Smooth muscle cell (in vitro differentiated cells): ENCODE measurements at regions not wholly inside any gene's neighbourhood (a gene's known extent, or its start where the extent isn't known, plus 50 kb on each side); places are given as distances from the start of the nearest gene placed in this dataset.

Experiments used
- DNase-seq: peaks from one replicate; lab custom pipeline; 2025; ENCODE audit not compliant: unreplicated experiment; lab: John Stamatoyannopoulos, UW
- H2AFZ ChIP-seq: fragments of 200-600 bp; sonication (generic); 2 replicates; pipeline ENCODE4 v1.6.0; 2016; ENCODE audit warnings: antibody characterized with exemption, low read depth, mild to moderate bottlenecking
- H3F3A ChIP-seq: fragments of 200-600 bp; sonication (generic); 2 replicates; pipeline ENCODE4 v1.6.0; 2017; ENCODE audit warnings: antibody characterized with exemption, low read depth
- H3K27ac ChIP-seq: fragments of 200-600 bp; sonication (generic); 2 replicates; pipeline ENCODE4 v1.5.1; 2016; ENCODE audit warnings: low read depth, mild to moderate bottlenecking
- H3K27me3 ChIP-seq: fragments of 200-600 bp; sonication (generic); 2 replicates; pipeline ENCODE4 v1.6.1; 2016; ENCODE audit warnings: low read depth, mild to moderate bottlenecking
- H3K36me3 ChIP-seq: fragments of 200-600 bp; sonication (generic); 2 replicates; pipeline ENCODE4 v1.5.1; 2016; ENCODE audit warnings: low read depth
- H3K4me1 ChIP-seq: fragments of 200-600 bp; sonication (generic); 2 replicates; pipeline ENCODE4 v1.5.1; 2016; ENCODE audit warnings: low read depth
- H3K4me2 ChIP-seq: fragments of 200-600 bp; sonication (generic); 2 replicates; pipeline ENCODE4 v1.6.0; 2016; ENCODE audit warnings: mild to moderate bottlenecking
- H3K4me3 ChIP-seq: fragments of 200-600 bp; sonication (generic); 2 replicates; pipeline ENCODE4 v1.5.1; 2016; ENCODE audit warnings: mild to moderate bottlenecking
- H3K79me2 ChIP-seq: fragments of 200-600 bp; sonication (generic); 2 replicates; pipeline ENCODE4 v1.6.0; 2016; ENCODE audit warnings: low read depth, mild to moderate bottlenecking
- H3K9ac ChIP-seq: fragments of 200-600 bp; sonication (generic); 2 replicates; pipeline ENCODE4 v1.6.0; 2016; ENCODE audit warnings: low read depth
- H3K9me3 ChIP-seq: fragments of 200-600 bp; sonication (generic); replicated peaks from 2 replicates; pipeline ENCODE4 v1.5.1; 2016; ENCODE audit warnings: low read depth
- H4K20me1 ChIP-seq: fragments of 200-600 bp; sonication (generic); 2 replicates; pipeline ENCODE4 v1.6.0; 2016; ENCODE audit warnings: low read depth
- CTCF ChIP-seq: fragments of 200-600 bp; sonication (generic); IDR thresholded peaks from 2 replicates; pipeline ENCODE4 v1.5.1; 2017; ENCODE audit warnings: borderline replicate concordance, mild to moderate bottlenecking, antibody characterized with exemption; ENCODE audit not compliant: insufficient read depth, poor library complexity, severe bottlenecking
- WGBS: methylation state at CpG from one replicate; pipeline ENCODE4 v1.1.7; 2016; ENCODE audit warnings: low lambda C conversion rate; 5-methylcytosine and 5-hydroxymethylcytosine counted together

GRCh38 chr17:31686495-31686894, 172.5 kb downstream of the COPRS start:
- Histone ChIP-seq H3K4me1 (no peaks in the 10 kb centered on the region), H3K4me2 (no peak overlapping the region), H3K9ac (no peak overlapping the region), H3K27ac (no peak overlapping the region), H3K4me3 (no peak overlapping the region), H2AFZ (no peak overlapping the region), H3K27me3 (no peaks in the 10 kb centered on the region), H3K79me2 (no peaks in the 10 kb centered on the region), H3F3A (no peaks in the 10 kb centered on the region), H4K20me1 (no peaks in the 10 kb centered on the region), H3K9me3 (no peaks in the 10 kb centered on the region), H3K36me3 (no peaks in the 10 kb centered on the region)
- no peak for TF ChIP-seq CTCF
- DNase-seq: no peak
- WGBS: 59% methylated on average over 5 of the region's 5 CpGs

- no peaks in the 10 kb centered on the region for H3K27me3 ChIP-seq
- no peaks in the 10 kb centered on the region for H3K36me3 ChIP-seq
- DNase-seq: no peak
- no peak overlapping the region for H3K9ac ChIP-seq
- H3K27ac ChIP-seq: no peak overlapping the region
- H2AFZ ChIP-seq: no peak overlapping the region
- H3K4me3 ChIP-seq: no peak overlapping the region
- no peak overlapping the region for H3K4me2 ChIP-seq
- TF ChIP-seq CTCF: no peak
- no peaks in the 10 kb centered on the region for H3K79me2 ChIP-seq
- no peaks in the 10 kb centered on the region for H3F3A ChIP-seq
- no peaks in the 10 kb centered on the region for H3K9me3 ChIP-seq
- H3K4me1 ChIP-seq: no peaks in the 10 kb centered on the region
- 73% methylated on average over 1 of the region's 1 CpG for WGBS
- H4K20me1 ChIP-seq: no peaks in the 10 kb centered on the region
Measured at GRCh38 chr17:31684901-31685300, 174.1 kb downstream of the COPRS start.

- WGBS: 90% methylated on average over 8 of the region's 8 CpGs
- H3K9me3 ChIP-seq: no peaks in the 10 kb centered on the region
- no peaks in the 10 kb centered on the region for H4K20me1 ChIP-seq
- H3F3A ChIP-seq: no peaks in the 10 kb centered on the region
- H3K4me1 ChIP-seq: no peaks in the 10 kb centered on the region
- no peak overlapping the region for H3K27ac ChIP-seq
- H3K79me2 ChIP-seq: no peaks in the 10 kb centered on the region
- H3K36me3 ChIP-seq: no peaks in the 10 kb centered on the region
- no peaks in the 10 kb centered on the region for H3K27me3 ChIP-seq
- no peak for DNase-seq
- no peak for TF ChIP-seq CTCF
- H3K4me3 ChIP-seq: no peak overlapping the region
- H3K4me2 ChIP-seq: no peak overlapping the region
- no peak overlapping the region for H2AFZ ChIP-seq
- H3K9ac ChIP-seq: no peak overlapping the region
Measured at GRCh38 chr17:31680126-31680525, 178.9 kb downstream of the COPRS start.

- Histone ChIP-seq H3K4me2 (no peak overlapping the region), H3K4me1 (no peaks in the 10 kb centered on the region), H3K36me3 (no peaks in the 10 kb centered on the region), H3K79me2 (no peaks in the 10 kb centered on the region), H3K27ac (no peak overlapping the region), H3K9ac (no peak overlapping the region), H3F3A (no peaks in the 10 kb centered on the region), H3K9me3 (no peaks in the 10 kb centered on the region), H3K27me3 (no peaks in the 10 kb centered on the region), H4K20me1 (no peaks in the 10 kb centered on the region), H2AFZ (no peak overlapping the region), H3K4me3 (no peak overlapping the region)
- no peak for TF ChIP-seq CTCF
- no peak for DNase-seq
- WGBS: 96% methylated on average over 5 of the region's 5 CpGs
Measured at GRCh38 chr17:31679667-31680066, 179.4 kb downstream of the COPRS start.
